H9 (cell line): ENCODE measurements at regions not wholly inside any gene's neighbourhood (a gene's known extent, or its start where the extent isn't known, plus 50 kb on each side); places are given as distances from the start of the nearest gene placed in this dataset.

Experiments
- DNase-seq: peaks from one replicate; pipeline ENCODE4 v3.0.0-alpha.2; 2017
- H2AFZ ChIP-seq: one replicate; pipeline ENCODE4 v1.6.1; 2013; ENCODE audit warnings: mild to moderate bottlenecking, low read length, control low read depth, moderate library complexity
- H2AK5ac ChIP-seq: 2 replicates; pipeline ENCODE4 v1.6.1; 2013; ENCODE audit warnings: low read length, control low read depth, mixed read lengths; ENCODE audit not compliant: insufficient read length
- H2BK120ac ChIP-seq: one replicate; pipeline ENCODE4 v1.6.1; 2013; ENCODE audit warnings: low read depth, mild to moderate bottlenecking, low read length, control low read depth, inconsistent platforms; ENCODE audit not compliant: poor library complexity, severe bottlenecking
- H2BK12ac ChIP-seq: 2 replicates; pipeline ENCODE4 v1.6.1; 2013; ENCODE audit warnings: low read length, control low read depth, mixed read lengths, low read depth; ENCODE audit not compliant: insufficient read length
- H2BK15ac ChIP-seq: 2 replicates; pipeline ENCODE4 v1.6.1; 2013; ENCODE audit warnings: low read depth, low read length, control low read depth
- H2BK20ac ChIP-seq: one replicate; pipeline ENCODE4 v1.6.1; 2013; ENCODE audit warnings: low read depth, mild to moderate bottlenecking, low read length, control low read depth, inconsistent platforms; ENCODE audit not compliant: poor library complexity, severe bottlenecking
- H2BK5ac ChIP-seq: 2 replicates; pipeline ENCODE4 v1.6.1; 2013; ENCODE audit warnings: low read length, control low read depth, mixed read lengths; ENCODE audit not compliant: insufficient read length
- H3K14ac ChIP-seq: 2 replicates; pipeline ENCODE4 v1.6.1; 2013; ENCODE audit warnings: low read length, control low read depth; ENCODE audit not compliant: insufficient read depth
- H3K18ac ChIP-seq: 2 replicates; pipeline ENCODE4 v1.6.1; 2013; ENCODE audit warnings: low read depth, mild to moderate bottlenecking, mixed read lengths, low read length, control low read depth; ENCODE audit not compliant: insufficient read length
- H3K23ac ChIP-seq: 2 replicates; pipeline ENCODE4 v1.6.1; 2013; ENCODE audit warnings: low read length, control low read depth, mixed read lengths, low read depth; ENCODE audit not compliant: insufficient read length
- H3K23me2 ChIP-seq: 2 replicates; pipeline ENCODE4 v1.6.1; 2013; ENCODE audit warnings: low read depth, mild to moderate bottlenecking, mixed read lengths, low read length, control low read depth; ENCODE audit not compliant: insufficient read length, poor library complexity, severe bottlenecking
- H3K27ac ChIP-seq: 2 replicates; pipeline ENCODE4 v1.5.1; 2013; ENCODE audit warnings: low read length, control low read depth, mixed read lengths, low read depth; ENCODE audit not compliant: insufficient read length
- H3K27me3 ChIP-seq: 2 replicates; pipeline ENCODE4 v1.6.1; 2013; ENCODE audit warnings: low read length, control low read depth, inconsistent platforms; ENCODE audit not compliant: insufficient read depth
- H3K4ac ChIP-seq: 2 replicates; pipeline ENCODE4 v1.6.1; 2013; ENCODE audit warnings: low read depth, mild to moderate bottlenecking, control low read depth, inconsistent platforms, low read length, moderate library complexity
- H3K4me1 ChIP-seq: 2 replicates; pipeline ENCODE4 v1.6.1; 2013; ENCODE audit warnings: low read length, control low read depth, inconsistent platforms; ENCODE audit not compliant: insufficient read depth
- H3K4me2 ChIP-seq: 2 replicates; pipeline ENCODE4 v1.6.1; 2013; ENCODE audit warnings: low read length, control low read depth, mixed read lengths; ENCODE audit not compliant: insufficient read length, insufficient read depth
- H3K56ac ChIP-seq: 2 replicates; pipeline ENCODE4 v1.6.1; 2013; ENCODE audit warnings: low read depth, mild to moderate bottlenecking, mixed read lengths, low read length, control low read depth; ENCODE audit not compliant: insufficient read length
- H3K79me1 ChIP-seq: 2 replicates; pipeline ENCODE4 v1.6.1; 2013; ENCODE audit warnings: low read depth, mild to moderate bottlenecking, moderate library complexity, low read length, control low read depth, inconsistent platforms; ENCODE audit not compliant: insufficient read depth, poor library complexity, severe bottlenecking
- H3K79me2 ChIP-seq: 2 replicates; pipeline ENCODE4 v1.6.1; 2013; ENCODE audit warnings: low read length, control low read depth, inconsistent platforms; ENCODE audit not compliant: insufficient read depth
- H3K9ac ChIP-seq: 2 replicates; pipeline ENCODE4 v1.6.1; 2013; ENCODE audit warnings: low read length, control low read depth, mixed read lengths; ENCODE audit not compliant: insufficient read length; ENCODE audit errors: extremely low read depth
- H3K9me3 ChIP-seq: one replicate; pipeline ENCODE4 v1.6.1; 2013; ENCODE audit warnings: low read depth, low read length, inconsistent platforms; ENCODE audit not compliant: control insufficient read depth
- H3T11ph ChIP-seq: one replicate; pipeline ENCODE4 v1.6.1; 2013; ENCODE audit warnings: mild to moderate bottlenecking, low read length, control low read depth, inconsistent platforms
- H4K20me1 ChIP-seq: one replicate; pipeline ENCODE4 v1.6.1; 2013; ENCODE audit not compliant: control insufficient read depth, insufficient read length, insufficient read depth
- H4K5ac ChIP-seq: 2 replicates; pipeline ENCODE4 v1.6.1; 2013; ENCODE audit warnings: low read depth, mild to moderate bottlenecking, mixed read lengths, low read length, control low read depth; ENCODE audit not compliant: insufficient read length
- H4K8ac ChIP-seq: replicated peaks from 2 replicates; pipeline ENCODE4 v1.6.1; 2013; ENCODE audit warnings: low read length, control low read depth, mixed read lengths, low read depth; ENCODE audit not compliant: insufficient read length
- H4K91ac ChIP-seq: 2 replicates; pipeline ENCODE4 v1.6.1; 2013; ENCODE audit warnings: low read depth, mild to moderate bottlenecking, moderate library complexity, mixed read lengths, low read length, control low read depth; ENCODE audit not compliant: insufficient read length
- H3K27ac Mint-ChIP-seq, 3 experiments: 2 replicates in 2 of 3; 3 replicates in 1 of 3; pipeline ENCODE4 v1.8.0; 2020 to 2021; ENCODE audit warnings: mixed read lengths in 3 of 3, mild to moderate bottlenecking in 1 of 3, moderate library complexity in 1 of 3
- H3K27me3 Mint-ChIP-seq: 2 replicates; pipeline ENCODE4 v1.8.0; 2021; ENCODE audit warnings: low read depth, mild to moderate bottlenecking, moderate library complexity, mixed read lengths
- H3K36me3 Mint-ChIP-seq, 3 experiments: 2 replicates in 2 of 3; 3 replicates in 1 of 3; pipeline ENCODE4 v1.8.0; 2020 to 2021; ENCODE audit warnings: low read depth in 3 of 3, mixed read lengths in 3 of 3; ENCODE audit not compliant: insufficient read depth in 1 of 3
- H3K4me1 Mint-ChIP-seq, 2 experiments: 2 replicates each; pipeline ENCODE4 v1.8.0; 2020; ENCODE audit warnings: mixed read lengths in 2 of 2
- H3K4me3 Mint-ChIP-seq, 2 experiments: 2 replicates in 1 of 2; 3 replicates in 1 of 2; pipeline ENCODE4 v1.8.0; 2020 to 2021; ENCODE audit warnings: mild to moderate bottlenecking in 2 of 2, mixed read lengths in 2 of 2, moderate library complexity in 1 of 2
- H3K9me3 Mint-ChIP-seq, 2 experiments: 2 replicates in 1 of 2; 3 replicates in 1 of 2; pipeline ENCODE4 v1.8.0; 2020; ENCODE audit warnings: mild to moderate bottlenecking in 2 of 2, mixed read lengths in 2 of 2, moderate library complexity in 1 of 2
- TF ChIP-seq, protein P1 (sequence below): fragments of 200-600 bp; sonication (generic); conservative IDR thresholded peaks from 3 replicates; pipeline ENCODE4 v1.8.0; 2021; ENCODE audit warnings: antibody characterized with exemption, mild to moderate bottlenecking

DNA sequence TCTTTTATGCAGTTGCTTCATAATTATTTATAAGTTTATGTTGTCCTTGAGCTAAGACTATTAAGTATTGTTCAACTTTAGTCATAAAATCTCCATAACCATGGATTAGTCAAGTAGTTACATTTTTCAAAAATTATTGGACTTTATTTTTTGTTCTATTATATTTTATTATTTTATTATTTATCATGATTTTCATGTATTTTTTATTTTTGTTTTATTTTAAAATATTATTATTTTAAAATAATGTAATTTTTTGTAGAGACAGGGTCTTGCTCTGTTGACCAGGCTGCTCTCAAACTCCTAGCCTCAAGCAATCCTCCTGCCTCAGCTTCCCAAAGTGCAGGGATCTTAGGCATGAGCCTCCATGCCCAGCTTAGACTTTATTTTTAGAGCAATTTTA is 102.3 kb downstream of the NOC3L start:
- Histone ChIP-seq H3K9ac (no peak overlapping the region), H3K4me1 (no peaks in the 10 kb centered on the region), H3T11ph (no peak overlapping the region), H2AFZ (no peak overlapping the region), H2BK120ac (no peak overlapping the region), H3K4me2 (no peak overlapping the region), H3K18ac (no peak overlapping the region), H2BK5ac (no peak overlapping the region), H2BK12ac (no peak overlapping the region), H2BK15ac (no peak overlapping the region), H3K79me1 (no peaks in the 10 kb centered on the region), H4K5ac (no peak overlapping the region), H3K9me3 (no peaks in the 10 kb centered on the region), H4K8ac (no peak overlapping the region), H3K4ac (no peak overlapping the region), H3K23ac (no peak overlapping the region), H3K79me2 (no peaks in the 10 kb centered on the region), H3K27me3 (no peaks in the 10 kb centered on the region), H4K20me1 (no peaks in the 10 kb centered on the region), H2BK20ac (no peak overlapping the region), H2AK5ac (no peak overlapping the region), H3K27ac (no peak overlapping the region), H4K91ac (no peak overlapping the region), H3K56ac (no peak overlapping the region), H3K23me2 (no peaks in the 10 kb centered on the region), H3K14ac (no peak overlapping the region)
- no peaks in the 10 kb centered on the region for H3K4me1 Mint-ChIP-seq
- H3K27ac Mint-ChIP-seq, result no peak overlapping the region
- TF ChIP-seq, protein P1, sequence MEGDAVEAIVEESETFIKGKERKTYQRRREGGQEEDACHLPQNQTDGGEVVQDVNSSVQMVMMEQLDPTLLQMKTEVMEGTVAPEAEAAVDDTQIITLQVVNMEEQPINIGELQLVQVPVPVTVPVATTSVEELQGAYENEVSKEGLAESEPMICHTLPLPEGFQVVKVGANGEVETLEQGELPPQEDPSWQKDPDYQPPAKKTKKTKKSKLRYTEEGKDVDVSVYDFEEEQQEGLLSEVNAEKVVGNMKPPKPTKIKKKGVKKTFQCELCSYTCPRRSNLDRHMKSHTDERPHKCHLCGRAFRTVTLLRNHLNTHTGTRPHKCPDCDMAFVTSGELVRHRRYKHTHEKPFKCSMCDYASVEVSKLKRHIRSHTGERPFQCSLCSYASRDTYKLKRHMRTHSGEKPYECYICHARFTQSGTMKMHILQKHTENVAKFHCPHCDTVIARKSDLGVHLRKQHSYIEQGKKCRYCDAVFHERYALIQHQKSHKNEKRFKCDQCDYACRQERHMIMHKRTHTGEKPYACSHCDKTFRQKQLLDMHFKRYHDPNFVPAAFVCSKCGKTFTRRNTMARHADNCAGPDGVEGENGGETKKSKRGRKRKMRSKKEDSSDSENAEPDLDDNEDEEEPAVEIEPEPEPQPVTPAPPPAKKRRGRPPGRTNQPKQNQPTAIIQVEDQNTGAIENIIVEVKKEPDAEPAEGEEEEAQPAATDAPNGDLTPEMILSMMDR, result no peak
- H3K9me3 Mint-ChIP-seq, result no peaks in the 10 kb centered on the region; a peak in 1 of 5 replicates
- no peaks in the 10 kb centered on the region for H3K36me3 Mint-ChIP-seq
- H3K27me3 Mint-ChIP-seq, result no peaks in the 10 kb centered on the region; the same call in none of the 2 replicates
- no peak overlapping the region for H3K4me3 Mint-ChIP-seq
- no peak for DNase-seq
